DLD1 (cell line): ENCODE measurements at regions not wholly inside any gene's neighbourhood (a gene's known extent, or its start where the extent isn't known, plus 50 kb on each side); places are given as distances from the start of the nearest gene placed in this dataset.

Experiments
- in situ Hi-C: cut with HindIII; loops from 2 replicates; pipeline ENCODE4 v1.10.0; 2017; ENCODE audit warnings: low sequenced_read_pairs

GRCh38 chr11:45597097-45597496 is 68.3 kb downstream of the CHST1 start:
- in situ Hi-C loops = no loop called here

- in situ Hi-C loops = no loop called here
Measured at GRCh38 chr11:45596571-45596970, 68.9 kb downstream of the CHST1 start.

- in situ Hi-C loops = no loop called here
Measured at GRCh38 chr11:45593992-45594391, 71.4 kb downstream of the CHST1 start.

- in situ Hi-C loops = no loop called here
Measured at GRCh38 chr11:45592636-45593035, 72.8 kb downstream of the CHST1 start.

GRCh38 chr11:45590743-45591142 is 74.7 kb downstream of the CHST1 start:
- in situ Hi-C loops = no loop called here

- in situ Hi-C loops = no loop called here
Measured at GRCh38 chr11:45585205-45585604, 80.2 kb downstream of the CHST1 start.

GRCh38 chr11:45583981-45584566 is 81.3 kb downstream of the CHST1 start:
- in situ Hi-C loops = no loop called here

GRCh38 chr11:45580399-45580798 is 85.0 kb downstream of the CHST1 start:
- in situ Hi-C loops = no loop called here

- in situ Hi-C loops = no loop called here
Measured at GRCh38 chr11:45578316-45578715, 87.1 kb downstream of the CHST1 start.

- in situ Hi-C loops = no loop called here
Measured at GRCh38 chr11:45577752-45578151, 87.7 kb downstream of the CHST1 start.

GRCh38 chr11:45576461-45577215 is 88.8 kb downstream of the CHST1 start:
- in situ Hi-C loops = no loop called here

GRCh38 chr11:45573728-45574127 is 91.7 kb downstream of the CHST1 start:
- in situ Hi-C loops = no loop called here

- in situ Hi-C loops = no loop called here
Measured at GRCh38 chr11:45572354-45573123, 92.9 kb downstream of the CHST1 start.

GRCh38 chr11:45569776-45570175 is 95.6 kb downstream of the CHST1 start:
- in situ Hi-C loops = no loop called here

GRCh38 chr11:45568049-45568448 is 97.4 kb downstream of the CHST1 start:
- in situ Hi-C loops = no loop called here

GRCh38 chr11:45565446-45565988 is 99.9 kb downstream of the CHST1 start:
- in situ Hi-C loops = no loop called here

GRCh38 chr11:45563810-45564209 is 101.6 kb downstream of the CHST1 start:
- in situ Hi-C loops = no loop called here

- in situ Hi-C loops = no loop called here
Measured at GRCh38 chr11:45563171-45563570, 102.3 kb downstream of the CHST1 start.

- in situ Hi-C loops = no loop called here
Measured at GRCh38 chr11:45560913-45561281, 104.5 kb downstream of the CHST1 start.

- in situ Hi-C loops = no loop called here
Measured at GRCh38 chr11:45560155-45560912, 105.1 kb downstream of the CHST1 start.
